Left cardiac atrium (tissue), 4 donors: ENCODE measurements at regions not wholly inside any gene's neighbourhood (a gene's known extent, or its start where the extent isn't known, plus 50 kb on each side); places are given as distances from the start of the nearest gene placed in this dataset.
"Not testable (repeated sequence)": the region's sequence is repeated elsewhere in the genome, so short reads cannot be mapped to it uniquely, and the experiment has no call there.

Experiments used
- ATAC-seq, 2 donors: fragments of 200-7000 bp; cut with Tn5 transposase; one replicate each; pipeline ENCODE4 v1.9.1; 2020; ENCODE audit warnings: mild to moderate bottlenecking in 2 of 2, moderate library complexity in 2 of 2
- DNase-seq: peaks from one replicate; pipeline ENCODE4 v3.0.0-alpha.2; 2020
- intact Hi-C, 2 donors: fragments of 100-400 bp; cut with DNase I; formaldehyde crosslinking; loops; one replicate each; pipeline versions ENCODE4 v1.14.1 to v1.15.1; 2022 to 2023
- donor health status: DM: no; HTN: yes; CAD: no.
- donor health status: DM: no; HTN: yes; CAD: no; lungs with severe emphysema.
- donor health status: DM: yes; HTN: yes; CAD: no.
- donor health status: Dilated cardiomyopathy.

DNA sequence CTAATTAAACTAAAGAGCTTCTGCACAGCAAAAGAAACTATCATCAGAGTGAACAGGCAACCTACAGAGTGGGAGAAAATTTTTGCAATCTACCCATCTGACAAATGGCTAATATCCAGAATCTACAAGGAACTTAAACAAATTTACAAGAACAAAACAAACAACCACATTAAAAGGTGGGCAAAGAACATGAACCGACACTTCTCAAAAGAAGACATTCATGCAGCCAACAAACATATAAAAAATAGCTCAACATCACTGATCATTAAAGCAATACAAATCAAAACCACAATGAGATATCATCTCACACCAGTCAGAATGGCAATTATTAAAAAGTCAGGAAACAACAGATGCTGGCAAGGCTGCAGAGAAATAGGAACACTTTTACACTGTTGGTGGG is 84.6 kb upstream of the PARP8 start:
- ATAC-seq, DNase-seq, intact Hi-C loops: not testable (repeated sequence)

DNA sequence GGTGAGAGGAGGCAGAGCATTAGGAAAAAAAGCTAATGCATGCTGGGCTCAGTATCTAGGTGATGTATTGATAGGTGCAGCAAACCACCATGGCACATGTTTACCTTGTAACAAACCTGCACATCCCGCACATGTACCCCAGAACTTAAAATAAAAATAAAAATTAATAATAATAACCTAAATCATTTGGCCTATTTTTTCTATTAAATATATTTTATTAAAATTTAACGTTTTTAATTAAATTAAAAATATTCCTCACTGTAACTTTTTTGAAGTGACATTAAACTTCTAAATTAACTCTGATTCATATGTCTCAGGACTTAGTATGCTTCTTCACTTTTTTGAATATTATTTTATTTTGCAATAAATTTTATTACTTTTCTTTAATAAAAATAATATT is 83.7 kb upstream of the PARP8 start:
- ATAC-seq (no peak), DNase-seq (no peak)
- intact Hi-C loops: no loop called here

DNA sequence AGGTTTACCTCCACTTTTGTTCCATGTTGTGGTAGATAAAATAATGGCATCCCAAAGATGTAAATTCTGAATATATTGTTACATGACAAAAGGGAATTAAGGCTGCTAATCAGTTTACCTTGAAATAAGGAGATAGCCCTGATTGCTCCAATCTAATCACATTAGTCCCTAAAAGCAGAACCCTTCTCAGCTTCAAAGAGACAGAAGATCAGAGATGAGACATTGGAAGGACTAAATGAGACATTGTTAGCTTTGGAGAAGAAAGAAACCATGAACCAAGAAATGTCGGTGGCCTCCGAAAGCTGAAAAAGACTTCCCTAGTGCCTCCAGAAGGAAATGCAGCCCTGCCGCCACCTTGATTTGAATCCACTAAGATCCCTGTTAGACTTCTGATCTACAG is 82.8 kb upstream of the PARP8 start:
- no peak for ATAC-seq

DNA sequence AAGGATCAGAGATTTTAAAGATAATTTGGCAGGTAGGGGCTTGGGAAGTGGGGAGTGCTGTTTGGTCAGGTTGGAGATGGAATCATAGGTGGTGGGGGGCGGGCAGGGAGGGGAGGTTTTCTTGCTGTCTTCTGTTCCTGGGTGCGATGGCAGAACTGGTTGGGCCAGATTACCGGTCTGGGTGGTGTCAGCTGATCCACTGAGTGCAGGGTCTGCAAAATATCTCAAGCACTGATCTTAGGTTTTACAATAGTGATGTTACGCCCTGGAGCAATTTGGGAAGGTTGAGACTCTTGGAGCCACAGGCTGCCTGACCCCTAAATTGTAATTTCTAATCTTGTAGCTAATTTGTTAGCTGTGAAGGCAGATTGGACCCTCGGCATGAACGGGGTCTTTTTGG is 78.0 kb upstream of the PARP8 start:
- intact Hi-C loops, ATAC-seq, DNase-seq: not testable (repeated sequence)

More for the DNA sequence above, 82.8 kb upstream of the PARP8 start:
- intact Hi-C loops: no loop called here
- DNase-seq: no peak

DNA sequence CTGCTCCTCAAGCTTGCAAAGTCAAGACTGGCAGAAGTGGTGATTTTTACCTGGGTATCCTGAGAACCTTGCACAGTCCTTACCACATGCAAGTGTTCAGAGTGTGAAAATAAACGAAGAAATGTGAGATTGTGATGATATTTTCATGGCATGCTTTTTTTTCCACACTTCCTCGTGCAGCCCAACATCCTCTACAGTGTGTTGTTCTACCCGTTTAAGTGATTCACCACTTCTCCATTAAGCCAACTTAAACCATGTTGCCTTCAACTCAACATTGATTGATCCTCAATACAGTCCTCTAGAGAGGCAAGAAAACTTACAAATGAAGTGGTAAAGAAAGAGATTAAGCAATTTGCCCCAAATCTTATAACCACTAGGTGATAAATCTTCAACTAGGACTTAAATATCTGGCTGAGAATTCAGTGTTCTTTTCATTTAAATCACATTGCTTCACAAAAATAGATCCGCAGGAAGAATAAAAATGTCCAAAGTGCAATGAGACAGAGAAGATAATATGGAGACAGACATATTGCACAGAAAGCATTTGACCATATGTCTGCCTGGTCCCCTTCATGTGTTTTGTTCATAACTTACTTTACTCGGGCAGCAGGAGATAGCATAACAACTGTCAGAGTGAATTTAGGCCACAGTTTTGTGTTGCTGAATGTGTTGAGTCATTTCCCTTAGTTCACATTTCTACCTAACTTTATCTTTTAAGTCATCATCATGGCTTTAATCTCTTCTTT is 75.8 kb upstream of the PARP8 start:
- ATAC-seq, DNase-seq, intact Hi-C loops: not testable (repeated sequence)

DNA sequence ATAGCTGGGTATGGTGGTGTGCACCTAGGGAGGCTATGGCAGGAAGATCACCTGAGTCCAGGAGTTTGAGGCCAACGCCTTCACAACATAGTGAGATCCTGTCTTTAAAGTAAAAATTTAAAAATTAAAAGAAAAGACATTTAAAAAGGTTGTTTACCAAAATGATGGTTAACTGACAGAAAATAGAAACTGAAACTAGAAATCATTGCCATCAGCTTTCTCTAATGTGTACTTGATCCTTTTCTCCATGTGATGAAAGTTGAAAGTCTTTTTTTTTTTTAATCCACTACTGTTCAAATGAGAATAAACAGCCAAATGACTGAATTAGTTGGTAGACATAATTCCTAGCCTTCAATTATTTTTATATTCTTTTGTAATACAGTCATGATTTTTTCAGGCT is 75.1 kb upstream of the PARP8 start:
- DNase-seq, intact Hi-C loops, ATAC-seq: not testable (repeated sequence)

DNA sequence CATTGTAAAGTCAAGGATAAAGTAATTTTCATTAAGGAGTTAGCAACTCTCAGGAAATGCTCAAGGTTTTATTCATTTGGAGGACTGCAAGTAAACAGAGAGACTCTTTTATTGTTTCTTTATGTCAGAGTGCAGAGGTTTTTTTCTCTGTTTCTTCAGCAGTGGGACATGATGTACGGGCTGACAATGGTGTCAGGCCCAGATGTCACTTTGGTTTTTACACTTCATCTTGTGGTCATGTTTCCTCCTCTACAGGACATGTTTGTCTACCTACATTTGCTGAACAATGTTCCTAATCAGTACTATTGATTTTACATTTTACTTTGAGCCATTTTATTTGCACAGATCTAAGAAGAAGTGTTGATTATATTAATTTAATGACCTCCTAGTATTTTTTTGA is 72.8 kb upstream of the PARP8 start:
- intact Hi-C loops: no loop called here
- ATAC-seq: no peak
- no peak for DNase-seq

DNA sequence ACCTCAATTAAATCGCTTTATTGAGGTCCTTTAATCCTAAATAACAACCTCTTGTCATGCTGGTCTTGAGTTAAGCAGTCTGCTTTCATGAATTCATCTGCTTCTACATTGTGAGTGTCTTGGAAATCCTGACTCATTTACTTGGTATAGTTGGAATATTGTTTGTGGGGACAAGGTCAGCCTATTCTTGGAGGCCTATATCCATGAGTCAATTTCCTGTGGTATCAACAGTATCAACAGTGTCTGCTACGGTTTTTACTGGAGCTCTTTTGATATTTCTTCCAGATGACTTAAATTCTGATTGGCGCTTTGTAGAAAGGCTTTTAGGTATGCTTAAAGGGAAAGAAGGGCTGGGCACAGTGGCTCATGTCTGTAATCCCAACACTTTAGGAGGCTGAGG is 71.2 kb upstream of the PARP8 start:
- intact Hi-C loops: no loop called here
- no peak for DNase-seq
- ATAC-seq: no peak

DNA sequence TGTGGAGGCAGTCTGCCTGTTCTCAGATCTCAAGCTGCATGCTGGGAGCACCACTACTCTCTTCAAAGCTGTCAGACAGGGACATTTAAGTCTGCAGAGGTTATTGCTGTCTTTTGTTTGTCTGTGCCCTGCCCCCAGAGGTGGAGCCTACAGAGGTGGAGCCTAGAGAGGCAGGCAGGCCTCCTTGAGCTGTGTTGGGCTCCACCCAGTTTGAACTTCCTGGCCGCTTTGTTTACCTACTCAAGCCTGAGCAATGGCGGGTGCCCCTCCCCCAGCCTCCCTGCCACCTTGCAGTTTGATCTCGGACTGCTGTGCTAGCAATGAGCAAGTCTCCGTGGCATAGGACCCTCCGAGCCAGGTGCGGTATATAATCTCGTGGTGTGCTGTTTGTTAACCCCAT is 64.9 kb upstream of the PARP8 start:
- intact Hi-C loops, ATAC-seq, DNase-seq: not testable (repeated sequence)

DNA sequence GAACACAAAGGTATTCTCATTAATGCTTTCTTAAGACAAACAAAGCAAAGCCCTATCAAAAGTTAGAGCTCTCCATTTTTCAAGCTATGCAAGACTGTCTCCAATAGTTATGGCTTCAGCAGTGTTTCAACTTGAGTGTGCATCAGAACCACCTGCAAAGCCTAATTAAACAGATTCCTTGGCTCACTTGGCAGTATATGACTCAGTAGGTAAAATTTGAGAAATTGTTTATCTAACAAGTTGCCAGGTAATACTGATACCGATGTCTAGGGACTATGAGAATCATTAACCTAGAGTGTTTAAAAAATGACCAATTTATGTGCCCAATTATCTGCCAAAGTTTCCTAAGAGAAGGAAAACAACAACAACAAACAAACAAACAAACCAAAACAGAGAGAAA is 60.3 kb upstream of the PARP8 start:
- ATAC-seq (no peak), DNase-seq (no peak)
- intact Hi-C loops: no loop called here

DNA sequence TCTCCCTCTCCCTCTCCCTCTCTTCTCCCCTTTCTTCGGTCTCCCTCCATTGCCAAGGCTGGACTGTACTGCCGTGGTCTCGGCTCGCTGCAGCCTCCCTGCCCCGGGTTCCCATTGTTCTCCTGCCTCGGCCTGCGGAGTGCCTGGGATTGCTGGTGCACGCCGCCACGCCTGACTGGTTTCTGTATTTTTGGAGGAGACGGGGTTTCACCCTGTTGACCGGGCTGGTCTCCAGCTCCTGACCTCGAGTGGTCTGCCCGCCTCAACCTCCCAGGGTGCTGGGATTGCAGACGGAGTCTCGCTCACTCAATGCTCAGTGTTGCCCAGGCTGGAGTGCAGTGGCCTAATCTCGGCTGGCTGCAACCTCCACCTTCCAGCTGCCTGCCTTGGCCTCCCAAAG is 59.0 kb upstream of the PARP8 start:
- DNase-seq, intact Hi-C loops, ATAC-seq: not testable (repeated sequence)

DNA sequence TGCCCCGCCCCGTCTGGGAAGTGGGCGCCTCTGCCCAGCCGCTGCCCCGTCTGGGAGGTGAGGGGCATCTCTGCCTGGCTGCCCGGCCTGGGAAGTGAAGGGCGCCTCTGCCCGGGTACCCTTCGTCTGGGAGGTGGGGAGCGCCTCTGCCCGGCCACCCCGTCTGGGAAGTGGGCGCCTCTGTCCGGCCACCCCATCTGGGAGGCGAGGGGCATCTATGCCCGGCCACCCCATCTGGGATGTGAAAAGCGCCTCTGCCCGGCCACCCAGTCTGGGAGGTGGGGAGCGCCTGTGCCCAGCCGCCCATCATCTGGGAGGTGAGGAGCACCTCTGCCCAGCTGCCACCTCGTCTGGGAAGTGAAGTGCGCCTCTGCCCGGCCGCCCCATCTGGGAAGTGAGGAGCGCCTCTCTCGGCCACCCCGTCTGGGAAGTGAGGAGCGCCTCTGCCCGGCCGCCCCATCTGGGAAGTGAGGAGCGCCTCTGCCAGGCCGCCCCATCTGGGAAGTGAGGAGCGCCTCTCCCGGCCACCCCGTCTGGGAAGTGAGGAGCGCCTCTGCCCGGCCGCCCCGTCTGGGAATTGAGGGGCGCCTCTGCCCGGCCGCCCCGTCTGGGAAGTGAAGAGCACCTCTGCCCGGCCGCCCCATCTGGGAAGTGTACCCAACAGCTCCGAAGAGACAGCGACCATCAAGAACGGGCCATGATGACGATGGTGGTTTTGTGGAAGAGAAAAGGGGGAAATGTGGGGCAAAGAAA is 58.3 kb upstream of the PARP8 start:
- intact Hi-C loops, DNase-seq, ATAC-seq: not testable (repeated sequence)

DNA sequence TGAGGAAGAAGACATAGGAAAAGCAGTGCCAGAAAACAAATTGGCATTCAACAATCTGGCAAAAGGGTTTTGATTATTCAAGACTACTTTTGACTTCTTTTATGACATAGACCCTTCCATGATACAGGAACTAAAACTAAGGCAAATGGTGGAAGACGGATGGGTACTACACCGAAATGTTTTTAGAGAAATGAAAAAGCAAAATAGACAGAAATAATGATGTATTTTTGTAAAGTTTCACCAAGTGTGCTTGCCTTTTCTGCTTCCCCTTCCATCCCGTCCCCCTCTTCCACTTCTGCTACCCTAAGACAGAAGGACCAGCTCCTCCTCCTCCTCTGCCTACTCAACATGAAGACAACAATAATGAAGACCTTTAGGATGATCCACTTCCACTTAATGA is 53.4 kb upstream of the PARP8 start:
- ATAC-seq, intact Hi-C loops, DNase-seq: not testable (repeated sequence)
